Muscle layer of colon (tissue), 2 donors: ENCODE measurements at regions not wholly inside any gene's neighbourhood (a gene's known extent, or its start where the extent isn't known, plus 50 kb on each side); places are given as distances from the start of the nearest gene placed in this dataset.

Experiments used
- H3K27ac ChIP-seq: one replicate; pipeline ENCODE4 v1.7.0; 2013; ENCODE audit warnings: low read depth, mild to moderate bottlenecking, low read length, moderate library complexity
- H3K27me3 ChIP-seq, 2 donors: one replicate each; pipeline ENCODE4 v1.7.0; 2013; ENCODE audit warnings: low read length in 2 of 2, mild to moderate bottlenecking in 2 of 2; ENCODE audit not compliant: insufficient read depth in 2 of 2, control insufficient read depth in 1 of 2
- H3K36me3 ChIP-seq: one replicate; pipeline ENCODE4 v1.7.0; 2013; ENCODE audit warnings: mild to moderate bottlenecking, low read length; ENCODE audit not compliant: insufficient read depth
- H3K4me1 ChIP-seq: one replicate; pipeline ENCODE4 v1.7.0; 2013; ENCODE audit warnings: mild to moderate bottlenecking, low read length; ENCODE audit not compliant: insufficient read depth
- H3K4me3 ChIP-seq, 2 donors: one replicate each; pipeline ENCODE4 v1.7.0; 2013; ENCODE audit warnings: low read length in 2 of 2, low read depth in 1 of 2, mild to moderate bottlenecking in 1 of 2, moderate library complexity in 1 of 2
- H3K9ac ChIP-seq: one replicate; pipeline ENCODE4 v1.7.0; 2013; ENCODE audit warnings: low read length
- H3K9me3 ChIP-seq: one replicate; pipeline ENCODE4 v1.7.0; 2013; ENCODE audit warnings: mild to moderate bottlenecking, low read length
- donor health status: abdominal sarcoma.
- donor health status: Adenocarcinoma of cecum.

DNA sequence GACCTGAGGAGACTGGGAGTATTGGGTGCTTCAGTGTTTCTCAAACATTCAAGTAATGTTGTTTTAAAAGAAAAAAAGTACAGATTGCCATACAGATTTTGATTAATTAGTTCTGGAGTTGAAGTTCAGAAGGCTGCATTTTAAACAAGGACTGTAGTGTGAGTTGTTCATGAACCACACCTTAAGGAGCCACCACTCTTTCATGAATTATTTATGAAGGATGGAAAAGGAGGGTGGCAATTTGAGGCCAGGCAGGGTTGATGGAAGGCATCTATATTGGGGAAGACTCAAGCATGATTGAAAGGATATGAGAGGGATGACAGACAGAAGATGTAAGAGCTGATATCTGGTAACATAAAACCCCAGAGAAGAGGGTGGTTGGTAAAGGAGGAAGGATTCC is 146.6 kb upstream of the CAND1 start:
- no peaks in the 10 kb centered on the region for H3K9me3 ChIP-seq
- no peaks in the 10 kb centered on the region for H3K36me3 ChIP-seq
- H3K4me3 ChIP-seq, result no peak overlapping the region
- no peaks in the 10 kb centered on the region for H3K4me1 ChIP-seq
- H3K27ac ChIP-seq, result no peak overlapping the region
- H3K9ac ChIP-seq, result no peak overlapping the region
- H3K27me3 ChIP-seq, result no peaks in the 10 kb centered on the region

DNA sequence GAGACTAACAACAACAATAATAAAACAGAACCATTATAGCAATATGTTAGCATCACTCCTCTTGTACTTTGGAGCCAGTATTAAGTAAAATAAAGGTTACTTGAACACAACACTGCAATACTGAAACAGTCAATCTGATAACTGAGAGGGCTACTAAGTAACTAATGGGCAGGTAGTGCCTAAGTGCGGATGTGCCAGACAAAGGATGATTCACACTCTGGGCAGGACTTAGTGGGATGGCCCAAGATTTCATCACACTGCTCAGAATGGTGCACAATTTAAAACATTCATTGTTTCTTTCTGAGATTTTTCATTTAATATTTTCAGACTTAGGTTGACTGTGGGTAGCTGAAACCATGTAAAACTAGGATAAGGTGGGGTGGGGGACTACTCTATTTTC is 131.9 kb upstream of the CAND1 start:
- Histone ChIP-seq H3K4me1 (no peaks in the 10 kb centered on the region), H3K27ac (no peak overlapping the region), H3K36me3 (no peaks in the 10 kb centered on the region), H3K27me3 (no peaks in the 10 kb centered on the region), H3K4me3 (no peak overlapping the region), H3K9ac (no peak overlapping the region), H3K9me3 (no peaks in the 10 kb centered on the region)

DNA sequence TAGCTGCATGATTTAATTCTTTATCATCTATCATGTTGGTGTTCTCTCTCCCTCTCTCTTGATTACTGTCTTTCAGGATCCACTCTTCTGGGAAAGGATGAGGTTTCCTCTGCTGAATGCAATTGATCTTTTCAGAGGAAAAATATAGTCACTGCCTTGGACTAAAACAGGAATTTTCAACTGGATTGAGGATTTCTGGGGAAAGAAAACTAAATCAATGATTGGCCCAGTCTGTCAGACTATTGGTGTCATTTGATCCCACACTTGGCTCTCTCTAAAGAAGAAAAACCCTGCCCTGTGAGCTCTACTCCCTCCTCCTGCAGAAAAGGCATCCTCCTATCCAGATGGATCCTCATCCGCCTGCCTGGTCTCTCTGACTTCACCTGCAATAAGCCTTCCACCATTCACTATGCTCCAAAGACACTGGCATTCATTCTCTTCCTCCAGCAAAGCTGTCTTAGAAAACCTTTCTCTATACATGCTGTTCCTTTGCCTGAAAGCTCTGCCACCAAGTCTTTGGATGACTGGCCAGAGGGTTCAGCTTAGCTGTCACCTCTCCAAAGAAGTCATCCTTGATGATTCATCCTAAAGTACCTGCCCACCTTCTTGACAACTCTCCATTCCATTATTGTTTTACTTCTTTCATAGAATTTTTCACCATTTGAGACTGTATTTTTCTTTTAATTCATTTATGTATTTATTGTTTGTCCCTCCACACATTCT is 127.7 kb upstream of the CAND1 start:
- no peaks in the 10 kb centered on the region for H3K36me3 ChIP-seq
- no peak overlapping the region for H3K4me3 ChIP-seq
- H3K4me1 ChIP-seq, result no peaks in the 10 kb centered on the region
- H3K27ac ChIP-seq, result no peak overlapping the region
- H3K27me3 ChIP-seq, result no peaks in the 10 kb centered on the region
- H3K9ac ChIP-seq, result no peak overlapping the region
- H3K9me3 ChIP-seq, result no peaks in the 10 kb centered on the region

DNA sequence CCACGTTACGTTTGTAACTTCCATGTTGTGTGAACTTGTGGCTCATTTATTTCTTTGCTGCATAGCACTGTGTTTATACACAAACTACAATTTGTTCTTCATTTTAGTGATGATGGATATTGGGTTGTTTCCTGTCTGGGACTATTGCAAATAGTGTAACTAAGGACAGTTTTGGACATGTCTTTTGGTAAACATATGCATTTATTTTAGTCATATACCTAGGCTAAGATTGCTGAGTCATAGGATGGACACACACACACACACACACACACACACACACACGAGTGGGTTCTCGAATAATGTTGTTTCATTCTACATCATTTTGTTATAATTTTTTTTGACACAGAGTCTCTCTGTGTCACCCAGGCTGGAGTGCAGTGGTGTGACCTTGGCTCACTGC is 123.5 kb upstream of the CAND1 start:
- H3K4me1 ChIP-seq, result no peaks in the 10 kb centered on the region
- H3K27me3 ChIP-seq, result no peaks in the 10 kb centered on the region
- no peak overlapping the region for H3K4me3 ChIP-seq
- H3K9ac ChIP-seq, result no peak overlapping the region
- no peaks in the 10 kb centered on the region for H3K9me3 ChIP-seq
- no peaks in the 10 kb centered on the region for H3K36me3 ChIP-seq
- no peak overlapping the region for H3K27ac ChIP-seq

DNA sequence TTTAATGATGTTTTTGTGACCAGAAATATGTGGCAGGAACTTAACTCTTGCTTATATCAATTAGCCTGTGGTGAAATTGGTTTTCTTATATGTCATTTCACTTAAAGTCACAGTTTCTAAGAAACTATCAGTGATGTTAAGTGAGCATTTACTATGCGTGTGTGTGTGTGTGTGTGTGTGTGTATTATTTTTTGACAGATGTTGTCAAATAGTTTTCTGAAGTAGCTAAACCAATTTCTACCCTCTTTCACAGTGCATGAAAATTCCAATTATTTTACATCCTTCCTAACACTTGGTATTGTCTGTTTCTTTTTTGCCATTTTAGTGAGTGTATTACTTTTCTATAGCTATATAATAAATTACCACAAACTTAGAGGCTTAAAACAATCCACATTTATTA is 122.1 kb upstream of the CAND1 start:
- Histone ChIP-seq H3K9ac (no peak overlapping the region), H3K36me3 (no peaks in the 10 kb centered on the region), H3K27me3 (no peaks in the 10 kb centered on the region), H3K4me1 (no peaks in the 10 kb centered on the region), H3K4me3 (no peak overlapping the region), H3K27ac (no peak overlapping the region), H3K9me3 (no peaks in the 10 kb centered on the region)

DNA sequence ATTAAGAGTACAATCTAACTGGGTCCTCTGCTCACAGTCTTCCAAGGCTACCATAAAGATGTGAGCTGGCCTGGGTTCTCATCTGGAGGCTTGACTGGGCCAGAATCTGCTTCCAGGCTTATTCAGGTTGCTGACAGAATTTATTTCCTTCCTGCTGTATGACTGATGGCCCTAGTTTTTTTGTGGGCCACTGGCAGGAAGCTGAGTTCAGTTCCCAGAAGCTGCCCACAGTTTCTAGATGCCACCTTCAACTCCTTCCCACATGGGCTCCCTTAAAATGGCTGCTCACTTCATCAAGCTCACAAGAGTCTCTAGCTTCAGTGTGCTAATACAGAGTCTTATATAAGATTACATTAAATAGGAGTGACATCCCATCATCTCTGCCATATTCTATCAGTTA is 121.7 kb upstream of the CAND1 start:
- Histone ChIP-seq H3K4me3 (no peak overlapping the region), H3K27me3 (no peaks in the 10 kb centered on the region), H3K27ac (no peak overlapping the region), H3K4me1 (no peaks in the 10 kb centered on the region), H3K9ac (no peak overlapping the region), H3K36me3 (no peaks in the 10 kb centered on the region), H3K9me3 (no peaks in the 10 kb centered on the region)

DNA sequence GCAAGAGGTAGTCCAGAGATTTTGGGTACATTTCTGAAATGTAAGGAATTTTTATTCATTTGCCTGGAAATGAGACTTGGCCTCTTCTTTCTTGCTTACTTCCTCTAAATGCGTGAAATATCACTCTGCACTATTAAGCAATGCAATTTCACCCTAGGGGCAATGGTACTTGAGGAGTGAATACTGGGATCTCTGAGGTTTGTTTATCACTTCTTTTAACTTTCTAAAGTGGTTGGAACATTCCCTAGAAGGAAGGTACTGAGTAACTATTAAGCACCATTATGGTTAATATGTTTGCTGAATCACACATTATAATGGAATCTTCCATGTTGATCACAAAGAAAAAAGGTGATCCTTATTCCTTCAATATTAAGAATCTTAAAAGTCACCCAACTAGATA is 120.9 kb upstream of the CAND1 start:
- Histone ChIP-seq H3K4me3 (no peak overlapping the region), H3K36me3 (no peaks in the 10 kb centered on the region), H3K27me3 (no peaks in the 10 kb centered on the region), H3K9me3 (no peaks in the 10 kb centered on the region), H3K9ac (no peak overlapping the region), H3K27ac (no peak overlapping the region), H3K4me1 (no peaks in the 10 kb centered on the region)

DNA sequence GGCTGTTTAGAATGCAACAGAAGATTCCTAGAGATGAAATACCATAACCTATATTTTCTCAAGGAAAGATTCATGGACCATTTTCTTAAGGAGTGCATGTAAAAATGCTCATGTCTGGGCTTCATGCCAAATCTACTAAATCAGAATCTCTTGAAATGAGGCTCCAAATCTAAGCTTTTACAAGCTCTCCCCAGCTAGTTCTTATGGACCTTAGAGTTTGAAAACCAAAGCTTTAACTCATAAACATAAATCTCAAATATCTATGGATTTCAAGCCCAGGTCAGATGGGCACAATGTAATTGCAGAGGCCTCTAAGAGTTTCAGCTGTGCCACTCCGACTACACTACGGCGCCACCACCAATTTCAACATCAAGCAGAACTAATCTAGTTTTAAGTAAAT is 117.3 kb upstream of the CAND1 start:
- Histone ChIP-seq H3K27ac (no peak overlapping the region), H3K9ac (no peak overlapping the region), H3K27me3 (no peaks in the 10 kb centered on the region), H3K36me3 (no peaks in the 10 kb centered on the region), H3K4me1 (no peaks in the 10 kb centered on the region), H3K9me3 (no peaks in the 10 kb centered on the region), H3K4me3 (no peak overlapping the region)

DNA sequence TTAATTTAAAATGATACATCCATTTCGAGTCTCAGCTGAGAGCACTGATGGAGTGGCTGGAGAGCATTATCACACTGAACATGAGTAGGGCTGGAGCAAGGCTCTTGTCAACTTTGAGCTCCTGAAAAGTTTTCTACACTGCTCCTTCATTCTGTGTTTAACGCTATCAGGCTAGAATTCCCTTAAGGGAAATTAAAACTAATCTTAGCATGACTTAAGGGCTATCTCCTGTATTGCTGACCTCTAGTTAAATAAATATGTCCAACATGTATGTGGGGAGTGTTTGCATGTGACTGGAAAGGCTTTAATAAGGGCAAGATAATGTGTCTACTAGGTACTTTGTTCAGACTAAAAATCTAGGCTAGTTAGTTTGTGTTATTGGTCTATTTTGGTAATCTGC is 116.7 kb upstream of the CAND1 start:
- no peak overlapping the region for H3K9ac ChIP-seq
- H3K4me1 ChIP-seq, result no peaks in the 10 kb centered on the region
- H3K27me3 ChIP-seq, result no peaks in the 10 kb centered on the region
- no peak overlapping the region for H3K27ac ChIP-seq
- H3K4me3 ChIP-seq, result no peak overlapping the region
- H3K9me3 ChIP-seq, result no peaks in the 10 kb centered on the region
- H3K36me3 ChIP-seq, result no peaks in the 10 kb centered on the region

DNA sequence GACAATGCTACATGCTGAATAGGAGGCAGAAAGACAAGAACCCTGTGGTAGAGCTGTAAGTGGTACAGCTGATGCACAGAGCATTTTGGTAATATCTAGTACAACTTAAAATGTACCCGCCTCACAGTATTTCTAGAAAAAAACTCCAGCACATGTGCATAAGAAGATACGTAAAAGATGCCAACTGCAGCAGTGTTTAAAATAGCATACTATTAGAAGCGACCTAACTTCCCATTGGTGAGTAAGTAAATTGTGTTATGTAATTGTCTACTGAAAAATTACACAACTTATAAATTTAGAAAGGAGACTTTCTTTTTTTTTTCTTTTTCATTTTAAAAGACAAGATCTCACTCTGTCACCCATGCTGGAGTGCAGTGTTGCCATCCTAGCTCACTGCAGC is 114.3 kb upstream of the CAND1 start:
- H3K36me3 ChIP-seq, result no peaks in the 10 kb centered on the region
- no peak overlapping the region for H3K27ac ChIP-seq

DNA sequence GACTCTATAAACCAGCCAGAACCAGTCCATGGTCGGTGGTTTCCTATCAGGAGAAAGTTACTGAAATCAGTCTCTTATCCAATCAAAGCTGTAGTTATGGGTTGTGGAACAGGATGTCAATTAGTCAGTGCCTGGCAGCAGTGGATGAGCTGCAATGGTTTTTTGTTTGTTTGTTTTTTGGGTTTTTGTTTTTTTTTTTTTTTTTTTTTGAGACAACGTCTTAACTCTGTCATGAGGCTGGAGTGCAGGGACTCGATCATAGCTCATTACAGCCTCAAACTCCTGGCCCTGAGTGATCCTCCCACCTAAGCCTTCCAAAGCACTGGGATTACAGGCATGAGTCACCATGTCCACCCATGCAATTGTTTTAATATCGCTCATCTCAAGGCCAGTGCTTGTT is 113.3 kb upstream of the CAND1 start:
- H3K27me3 ChIP-seq, result no peaks in the 10 kb centered on the region
- H3K36me3 ChIP-seq, result no peaks in the 10 kb centered on the region
- no peaks in the 10 kb centered on the region for H3K9me3 ChIP-seq
- H3K4me1 ChIP-seq, result no peaks in the 10 kb centered on the region
- H3K9ac ChIP-seq, result no peak overlapping the region
- H3K4me3 ChIP-seq, result no peak overlapping the region
- no peak overlapping the region for H3K27ac ChIP-seq

More for the DNA sequence above, 114.3 kb upstream of the CAND1 start:
- H3K4me1 ChIP-seq, result no peaks in the 10 kb centered on the region
- H3K4me3 ChIP-seq, result no peak overlapping the region
- H3K9me3 ChIP-seq, result no peaks in the 10 kb centered on the region
- no peak overlapping the region for H3K9ac ChIP-seq
- no peaks in the 10 kb centered on the region for H3K27me3 ChIP-seq

DNA sequence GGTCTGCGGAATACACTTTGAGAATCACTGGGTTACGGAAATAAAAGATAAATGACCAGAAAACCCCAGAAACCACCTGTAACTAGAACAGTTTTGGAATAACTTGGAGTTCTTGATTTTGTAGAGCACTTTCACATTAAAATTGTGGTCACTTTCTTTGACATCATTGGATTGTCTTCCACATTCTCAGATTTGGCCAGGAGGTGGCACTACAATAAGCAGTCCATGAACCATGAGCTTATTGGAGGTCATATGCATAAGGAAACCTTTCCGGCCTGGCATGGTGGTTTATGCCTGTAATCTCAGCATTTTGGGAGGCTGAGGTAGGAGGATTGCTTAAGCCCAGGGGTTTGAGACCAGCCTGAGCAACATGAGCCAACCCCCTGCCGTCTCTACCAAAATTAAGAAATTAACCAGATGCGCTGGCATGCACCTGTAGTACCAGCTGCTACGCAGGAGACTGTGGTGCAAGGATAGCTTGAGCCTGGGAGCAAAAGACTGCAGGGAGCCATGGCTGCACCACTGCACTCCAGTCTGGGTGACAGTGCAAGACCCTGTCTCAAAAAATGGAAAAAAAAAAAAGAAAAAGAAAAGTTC is 107.7 kb upstream of the CAND1 start:
- Histone ChIP-seq H3K4me3 (no peak overlapping the region), H3K27ac (no peak overlapping the region), H3K9ac (no peak overlapping the region), H3K9me3 (no peaks in the 10 kb centered on the region), H3K27me3 (no peaks in the 10 kb centered on the region), H3K36me3 (no peaks in the 10 kb centered on the region), H3K4me1 (no peaks in the 10 kb centered on the region)
